C4-2B (cell line): ENCODE measurements at regions not wholly inside any gene's neighbourhood (a gene's known extent, or its start where the extent isn't known, plus 50 kb on each side); places are given as distances from the start of the nearest gene placed in this dataset.

ENCODE experiments used
- H3K27ac ChIP-seq: fragments of 450-650 bp; 2 replicates; pipeline ENCODE4 v1.5.1; 2017
- CTCF ChIP-seq: fragments of 450-650 bp; conservative IDR thresholded peaks from 2 replicates; pipeline ENCODE4 v1.5.1; 2017; ENCODE audit warnings: mild to moderate bottlenecking
- ZFX ChIP-seq: fragments of 450-650 bp; IDR thresholded peaks from 2 replicates; pipeline ENCODE4 v1.6.1; 2017

- no peak for TF ChIP-seq CTCF
- TF ChIP-seq ZFX = no peak
- no peak overlapping the region for H3K27ac ChIP-seq
Measured at GRCh38 chr1:194709439-194709838, 1523.0 kb upstream of the B3GALT2 start.

- H3K27ac ChIP-seq = no peak overlapping the region
- no peak for TF ChIP-seq CTCF
- no peak for TF ChIP-seq ZFX
Measured at GRCh38 chr1:194707074-194707473, 1520.7 kb upstream of the B3GALT2 start.

- TF ChIP-seq CTCF = no peak
- no peak for TF ChIP-seq ZFX
- H3K27ac ChIP-seq = no peak overlapping the region
Measured at GRCh38 chr1:194705123-194705854, 1518.9 kb upstream of the B3GALT2 start.

- no peak overlapping the region for H3K27ac ChIP-seq
- TF ChIP-seq CTCF = no peak
- no peak for TF ChIP-seq ZFX
Measured at GRCh38 chr1:194698908-194699318, 1512.5 kb upstream of the B3GALT2 start.

GRCh38 chr1:194693244-194693643 is 1506.8 kb upstream of the B3GALT2 start:
- H3K27ac ChIP-seq = no peak overlapping the region
- TF ChIP-seq CTCF (no peak), ZFX (no peak)

- H3K27ac ChIP-seq = no peak overlapping the region
- no peak for TF ChIP-seq ZFX
- TF ChIP-seq CTCF = no peak
Measured at GRCh38 chr1:194684636-194685035, 1498.2 kb upstream of the B3GALT2 start.

GRCh38 chr1:194658090-194658439 is 1471.7 kb upstream of the B3GALT2 start:
- no peak overlapping the region for H3K27ac ChIP-seq
- TF ChIP-seq CTCF (no peak), ZFX (no peak)
